IMR-90 (cell line): ENCODE measurements at regions not wholly inside any gene's neighbourhood (a gene's known extent, or its start where the extent isn't known, plus 50 kb on each side); places are given as distances from the start of the nearest gene placed in this dataset.

Experiments used
- ATAC-seq: fragments of 200-7000 bp; cut with Tn5 transposase; 2 replicates; pipeline ENCODE4 v1.9.1; 2020; ENCODE audit warnings: low read depth, mild to moderate bottlenecking, moderate library complexity
- BruUV-seq: library from RNA; stranded (reverse); fragments of 400-500 nt; replicated peaks from 2 replicates; lab custom pipeline; 2021; lab: Mats Ljungman, UMichigan
- CTCF ChIA-PET: fragments of 300-600 bp; formaldehyde crosslinking; extraction: SDS; loops from one replicate; lab custom pipeline; 2021; ENCODE audit warnings: antibody characterized with exemption; lab: Yijun Ruan, JAX
- POLR2A ChIA-PET: fragments of 300-600 bp; sonication (Branson Sonifier 250); formaldehyde crosslinking; loops from one replicate; lab custom pipeline; 2022; ENCODE audit warnings: antibody characterized with exemption; ENCODE audit not compliant: unreplicated experiment; lab: Charles Lee
- DNase-seq: peaks from one replicate; pipeline ENCODE4 v3.0.0; 2013
- H2AFZ ChIP-seq: replicated peaks from 2 replicates; pipeline ENCODE3; 2013; ENCODE audit warnings: low read length, mild to moderate bottlenecking; ENCODE audit not compliant: poor library complexity
- H2AK5ac ChIP-seq: 2 replicates; pipeline ENCODE4 v1.6.1; 2013; ENCODE audit warnings: low read depth, low read length, inconsistent platforms
- H2AK9ac ChIP-seq: replicated peaks from 2 replicates; pipeline ENCODE3; 2013; ENCODE audit warnings: mild to moderate bottlenecking, low read depth, low read length, moderate library complexity; ENCODE audit not compliant: poor library complexity
- H2BK120ac ChIP-seq: 2 replicates; pipeline ENCODE4 v1.6.1; 2013; ENCODE audit warnings: low read depth, low read length, inconsistent platforms
- H2BK15ac ChIP-seq: 3 replicates; pipeline ENCODE4 v1.6.1; 2013; ENCODE audit warnings: low read depth, low read length, inconsistent platforms
- H2BK20ac ChIP-seq: 2 replicates; pipeline ENCODE4 v1.6.1; 2013; ENCODE audit warnings: low read depth, mild to moderate bottlenecking, inconsistent platforms, low read length, moderate library complexity
- H2BK5ac ChIP-seq: 2 replicates; pipeline ENCODE4 v1.6.1; 2013; ENCODE audit warnings: mild to moderate bottlenecking, low read depth, low read length, inconsistent platforms; ENCODE audit not compliant: poor library complexity, severe bottlenecking
- H3K14ac ChIP-seq: replicated peaks from 2 replicates; pipeline ENCODE4 v1.6.1; 2013; ENCODE audit warnings: low read depth, low read length, inconsistent platforms
- H3K18ac ChIP-seq: 2 replicates; pipeline ENCODE4 v1.6.1; 2013; ENCODE audit warnings: low read depth, low read length, control low read depth
- H3K23ac ChIP-seq: 2 replicates; pipeline ENCODE4 v1.6.1; 2013; ENCODE audit warnings: low read depth, low read length, inconsistent platforms
- H3K27ac ChIP-seq: 2 replicates; pipeline ENCODE4 v1.5.1; 2013; ENCODE audit warnings: mild to moderate bottlenecking, control low read depth, low read length; ENCODE audit not compliant: insufficient read depth
- H3K27me3 ChIP-seq: 2 replicates; pipeline ENCODE4 v1.6.1; 2013; ENCODE audit warnings: low read length; ENCODE audit not compliant: control insufficient read depth, insufficient read depth
- H3K36me3 ChIP-seq: 2 replicates; pipeline ENCODE4 v1.6.1; 2013; ENCODE audit warnings: low read length, mixed read lengths; ENCODE audit not compliant: control insufficient read depth, insufficient read depth
- H3K4ac ChIP-seq: 2 replicates; pipeline ENCODE4 v1.6.1; 2013; ENCODE audit warnings: low read depth, low read length, inconsistent platforms
- H3K4me1 ChIP-seq: 2 replicates; pipeline ENCODE4 v1.6.1; 2013; ENCODE audit warnings: low read length, mixed read lengths; ENCODE audit not compliant: control insufficient read depth, insufficient read depth
- H3K4me2 ChIP-seq: 2 replicates; pipeline ENCODE4 v1.6.1; 2013; ENCODE audit warnings: low read depth, mild to moderate bottlenecking, control low read depth, low read length, moderate library complexity
- H3K4me3 ChIP-seq: 2 replicates; pipeline ENCODE4 v1.5.1; 2013; ENCODE audit warnings: low read depth, mild to moderate bottlenecking, control low read depth, low read length, moderate library complexity; ENCODE audit not compliant: insufficient read depth
- H3K56ac ChIP-seq: 2 replicates; pipeline ENCODE4 v1.6.1; 2013; ENCODE audit warnings: low read length, inconsistent platforms; ENCODE audit not compliant: insufficient read depth; ENCODE audit errors: extremely low read depth
- H3K79me1 ChIP-seq, 2 experiments: 2 replicates each; pipeline ENCODE4 v1.6.1; 2013; ENCODE audit warnings: low read length in 2 of 2, inconsistent platforms in 1 of 2, low read depth in 1 of 2
- H3K9ac ChIP-seq: 2 replicates; pipeline ENCODE4 v1.6.1; 2013; ENCODE audit warnings: low read depth, low read length, control low read depth
- H3K9me1 ChIP-seq: 2 replicates; pipeline ENCODE4 v1.6.1; 2013; ENCODE audit warnings: low read length, inconsistent platforms; ENCODE audit not compliant: insufficient read depth
- H3K9me3 ChIP-seq: 2 replicates; pipeline ENCODE4 v1.6.1; 2013; ENCODE audit warnings: low read length; ENCODE audit not compliant: control insufficient read depth, insufficient read depth
- H4K20me1 ChIP-seq: 2 replicates; pipeline ENCODE4 v1.6.1; 2013; ENCODE audit warnings: low read length, inconsistent platforms; ENCODE audit not compliant: insufficient read depth
- H4K5ac ChIP-seq: 2 replicates; pipeline ENCODE4 v1.6.1; 2013; ENCODE audit warnings: mild to moderate bottlenecking, low read depth, low read length, control low read depth
- H4K8ac ChIP-seq, 2 experiments: 2 replicates each; pipeline ENCODE4 v1.6.1; 2013; ENCODE audit warnings: low read depth in 2 of 2, low read length in 2 of 2, control low read depth in 1 of 2, inconsistent platforms in 1 of 2
- H4K91ac ChIP-seq: 2 replicates; pipeline ENCODE4 v1.6.1; 2013; ENCODE audit warnings: low read depth, low read length, inconsistent platforms; ENCODE audit not compliant: insufficient read depth
- CTCF ChIP-seq: conservative IDR thresholded peaks from 2 replicates; pipeline ENCODE4 v1.5.1; 2012; ENCODE audit warnings: mild to moderate bottlenecking, low read depth, low read length, improper control_type of control experiment
- FOS ChIP-seq: fragments of 150-350 bp; IDR thresholded peaks from 2 replicates; pipeline ENCODE4 v1.6.1; 2016; ENCODE audit warnings: low read depth, low read length
- MAZ ChIP-seq: IDR thresholded peaks from 2 replicates; pipeline ENCODE4 v1.6.1; 2012; ENCODE audit warnings: low read depth, mild to moderate bottlenecking, low read length, improper control_type of control experiment, moderate library complexity, borderline replicate concordance
- MXI1 ChIP-seq: IDR thresholded peaks from 2 replicates; pipeline ENCODE4 v1.6.1; 2012; ENCODE audit warnings: low read depth, mild to moderate bottlenecking, low read length, moderate library complexity, borderline replicate concordance
- POLR2A ChIP-seq: IDR thresholded peaks from 2 replicates; pipeline ENCODE4 v1.6.1; 2012; ENCODE audit warnings: mild to moderate bottlenecking, low read depth, low read length
- RAD21 ChIP-seq: IDR thresholded peaks from 2 replicates; pipeline ENCODE4 v1.6.1; 2012; ENCODE audit warnings: low read length, improper control_type of control experiment
- RCOR1 ChIP-seq: IDR thresholded peaks from 2 replicates; pipeline ENCODE4 v1.6.1; 2012; ENCODE audit warnings: mild to moderate bottlenecking, low read length, improper control_type of control experiment; ENCODE audit not compliant: insufficient replicate concordance
- RFX5 ChIP-seq: IDR thresholded peaks from 2 replicates; pipeline ENCODE4 v1.8.0; 2012; ENCODE audit warnings: low read depth, mild to moderate bottlenecking, low read length, moderate library complexity
- SMC3 ChIP-seq: fragments of 150-350 bp; IDR thresholded peaks from 2 replicates; pipeline ENCODE4 v1.6.1; 2016; ENCODE audit warnings: low read depth, mild to moderate bottlenecking, antibody characterized with exemption, low read length, moderate library complexity
- USF2 ChIP-seq: fragments of 150-350 bp; IDR thresholded peaks from 2 replicates; pipeline ENCODE4 v1.6.1; 2017; ENCODE audit warnings: mild to moderate bottlenecking, antibody characterized with exemption, low read length, low read depth
- WGBS, 2 experiments: methylation state at CpG; one replicate each; pipeline versions ENCODE4 v1.1.5 to v1.1.7; 2013; ENCODE audit warnings: missing lambda C conversion rate in 2 of 2; ENCODE audit not compliant: insufficient read length in 1 of 2; ENCODE audit errors: extremely low coverage in 2 of 2; 5-methylcytosine and 5-hydroxymethylcytosine counted together
- dilution Hi-C: fragments of 300-500 bp; cut with HindIII; formaldehyde crosslinking; loops from one replicate; pipeline ENCODE4 v1.14.3; 2018; ENCODE audit warnings: low sequenced_read_pairs; ENCODE audit not compliant: unreplicated experiment
- in situ Hi-C: fragments of 300-500 bp; cut with MboI; formaldehyde crosslinking; loops from 3 replicates; pipeline ENCODE4 v1.14.3; 2019; ENCODE audit warnings: low sequenced_read_pairs, inconsistent platforms, mixed read lengths
- intact Hi-C: fragments of 100-400 bp; cut with micrococcal nuclease; formaldehyde crosslinking; loops from 2 replicates; pipeline ENCODE4 v1.10.0; 2022
- TF ChIP-seq, protein P1 (sequence below): fragments of 150-350 bp; IDR thresholded peaks from 2 replicates; pipeline ENCODE4 v1.6.1; 2016; ENCODE audit warnings: low read depth, mild to moderate bottlenecking, low read length, moderate library complexity, borderline replicate concordance

GRCh38 chr15:88979674-88980073 is 66.5 kb upstream of the MFGE8 start:
- Histone ChIP-seq H4K8ac (no peak overlapping the region), H3K4me3 (no peak overlapping the region), H4K20me1 (no peaks in the 10 kb centered on the region), H2AFZ (no peak overlapping the region), H4K5ac (no peak overlapping the region), H3K56ac (no peak overlapping the region), H3K4ac (no peak overlapping the region), H3K9ac (no peak overlapping the region), H2BK20ac (no peak overlapping the region), H2AK9ac (no peak overlapping the region), H3K14ac (no peak overlapping the region), H2BK5ac (no peak overlapping the region), H3K23ac (no peak overlapping the region; the same call in 1 of the 2 replicates), H3K36me3 (no peaks in the 10 kb centered on the region), H3K27ac (no peak overlapping the region), H2BK15ac (no peak overlapping the region), H3K9me3 (peaks cover 3% of the 10 kb centered on the region), H2AK5ac (no peak overlapping the region), H4K91ac (no peak overlapping the region), H3K4me2 (no peak overlapping the region), H2BK120ac (no peak overlapping the region), H3K4me1 (peaks cover 9% of the 10 kb centered on the region), H3K79me1 (no peaks in the 10 kb centered on the region; a peak in 1 of 4 replicates), H3K27me3 (no peaks in the 10 kb centered on the region), H3K9me1 (peaks cover 8% of the 10 kb centered on the region; the same call in 1 of the 2 replicates), H3K18ac (no peak overlapping the region)
- POLR2A ChIA-PET: interaction anchor here (0.7 kb wide), 1 partner anchor 59 kb away, joined by 5 read pairs; no protein-coding TSS in a partner anchor
- ATAC-seq: no peak
- in situ Hi-C loops: no loop called here
- CTCF ChIA-PET: no interaction called here
- no peak for DNase-seq
- dilution Hi-C loops: no loop called here
- TF ChIP-seq USF2 (no peak), RAD21 (no peak), CTCF (no peak), POLR2A (no peak), MAZ (no peak), RCOR1 (no peak), RFX5 (no peak), FOS (no peak), MXI1 (no peak), SMC3 (no peak)
- TF ChIP-seq, protein P1, sequence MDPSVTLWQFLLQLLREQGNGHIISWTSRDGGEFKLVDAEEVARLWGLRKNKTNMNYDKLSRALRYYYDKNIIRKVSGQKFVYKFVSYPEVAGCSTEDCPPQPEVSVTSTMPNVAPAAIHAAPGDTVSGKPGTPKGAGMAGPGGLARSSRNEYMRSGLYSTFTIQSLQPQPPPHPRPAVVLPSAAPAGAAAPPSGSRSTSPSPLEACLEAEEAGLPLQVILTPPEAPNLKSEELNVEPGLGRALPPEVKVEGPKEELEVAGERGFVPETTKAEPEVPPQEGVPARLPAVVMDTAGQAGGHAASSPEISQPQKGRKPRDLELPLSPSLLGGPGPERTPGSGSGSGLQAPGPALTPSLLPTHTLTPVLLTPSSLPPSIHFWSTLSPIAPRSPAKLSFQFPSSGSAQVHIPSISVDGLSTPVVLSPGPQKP: no peak
- 60% methylated on average over 1 of the region's 8 CpGs; no CpG with 5 or more reads in 1 of the 2 experiments for WGBS, 2 experiments
- intact Hi-C loops: no loop called here
- BruUV-seq: no TSS peak
